B cell (primary cell): ENCODE measurements at regions not wholly inside any gene's neighbourhood (a gene's known extent, or its start where the extent isn't known, plus 50 kb on each side); places are given as distances from the start of the nearest gene placed in this dataset.
A peak's percentile ranks its signal among the peaks of the same experiment; 100 is the strongest.

Experiments
- ATAC-seq: fragments of 200-7000 bp; cut with Tn5 transposase; one replicate; pipeline ENCODE4 v1.10.0; 2021; ENCODE audit warnings: low read depth, mild to moderate bottlenecking, moderate number of reproducible peaks, moderate library complexity
- CTCF ChIA-PET: fragments of 350-600 bp; sonication (Branson Sonifier 250); formaldehyde crosslinking; loops from one replicate; lab custom pipeline; 2021; ENCODE audit warnings: antibody characterized with exemption, inconsistent platforms; lab: Charles Lee
- POLR2A ChIA-PET: fragments of 350-600 bp; sonication (Branson Sonifier 250); formaldehyde crosslinking; loops from one replicate; lab custom pipeline; 2021; ENCODE audit warnings: antibody characterized with exemption; lab: Charles Lee
- DNase-seq: peaks from one replicate; pipeline ENCODE4 v3.0.0; 2013
- H2AFZ ChIP-seq: 2 replicates; pipeline ENCODE4 v1.6.1; 2012; ENCODE audit warnings: mild to moderate bottlenecking, low read depth, low read length; ENCODE audit not compliant: insufficient read depth, poor library complexity, severe bottlenecking
- H3K27ac ChIP-seq, 2 donors: 1 replicate in 1 of 2; 2 replicates in 1 of 2; pipeline ENCODE4 v1.5.1; 2012 to 2013; ENCODE audit warnings: low read length in 2 of 2, mild to moderate bottlenecking in 2 of 2, moderate library complexity in 1 of 2
- H3K27me3 ChIP-seq, 4 experiments: fragments of 200-600 bp in 1 of 4; sonication (generic) in 1 of 4; replicated peaks in 1 of 4; 1 replicate in 2 of 4; 2 replicates in 2 of 4; pipeline versions ENCODE4 v1.6.1 to v1.7.0; 2013 to 2016; ENCODE audit warnings: low read length in 3 of 4, mild to moderate bottlenecking in 2 of 4, mixed read lengths in 1 of 4, moderate library complexity in 1 of 4; ENCODE audit not compliant: insufficient read depth in 4 of 4, control insufficient read depth in 3 of 4; ENCODE audit errors: control extremely low read depth in 1 of 4
- H3K36me3 ChIP-seq, 2 experiments: replicated peaks in 1 of 2; 1 replicate in 1 of 2; 2 replicates in 1 of 2; pipeline versions ENCODE4 v1.6.1 to v1.7.1; 2013; ENCODE audit warnings: low read length in 1 of 2; ENCODE audit not compliant: insufficient read depth in 2 of 2, control insufficient read depth in 1 of 2; ENCODE audit errors: control extremely low read depth in 1 of 2, extremely low read depth in 1 of 2
- H3K4me1 ChIP-seq, 2 donors: fragments of 200-600 bp in 1 of 2; sonication (generic) in 1 of 2; 1 replicate in 1 of 2; 2 replicates in 1 of 2; pipeline versions ENCODE4 v1.5.1 to v1.6.1; 2013 to 2017; ENCODE audit warnings: low read length in 2 of 2; ENCODE audit not compliant: control insufficient read depth in 2 of 2, insufficient read depth in 2 of 2
- H3K4me2 ChIP-seq: replicated peaks from 2 replicates; pipeline ENCODE3; 2012; ENCODE audit warnings: mild to moderate bottlenecking, low read depth, low read length; ENCODE audit not compliant: poor library complexity, severe bottlenecking
- H3K4me3 ChIP-seq, 5 experiments: fragments of 200-600 bp in 1 of 5; sonication (generic) in 1 of 5; 1 replicate in 3 of 5; 2 replicates in 2 of 5; pipeline versions ENCODE4 v1.5.1 to v1.7.0; 2011 to 2016; ENCODE audit warnings: low read length in 4 of 5, mild to moderate bottlenecking in 4 of 5, low read depth in 2 of 5, control low read depth in 1 of 5, moderate library complexity in 1 of 5; ENCODE audit not compliant: insufficient read depth in 1 of 5; ENCODE audit errors: control extremely low read depth in 1 of 5, extremely low read depth in 1 of 5
- H3K79me2 ChIP-seq: fragments of 200-600 bp; sonication (generic); one replicate; pipeline ENCODE4 v1.6.0; 2016; ENCODE audit warnings: low read length; ENCODE audit not compliant: control insufficient read depth, insufficient read depth
- H3K9ac ChIP-seq: fragments of 200-600 bp; sonication (generic); 2 replicates; pipeline ENCODE4 v1.6.1; 2017; ENCODE audit warnings: mild to moderate bottlenecking, low read length, moderate library complexity
- H3K9me3 ChIP-seq, 3 donors: one replicate each; pipeline versions ENCODE4 v1.6.1 to v1.7.1; 2013; ENCODE audit warnings: low read length in 2 of 3; ENCODE audit not compliant: control insufficient read depth in 2 of 3, insufficient read depth in 1 of 3; ENCODE audit errors: control extremely low read depth in 1 of 3
- H4K20me1 ChIP-seq: 2 replicates; pipeline ENCODE4 v1.6.0; 2012; ENCODE audit warnings: mild to moderate bottlenecking, low read length; ENCODE audit not compliant: insufficient read depth, control insufficient read depth, poor library complexity, severe bottlenecking
- H3K27ac Mint-ChIP-seq: one replicate; pipeline ENCODE4 v1.8.0; 2021; ENCODE audit warnings: mixed read lengths
- H3K27me3 Mint-ChIP-seq: one replicate; pipeline ENCODE4 v1.8.0; 2021; ENCODE audit warnings: mixed read lengths
- H3K4me1 Mint-ChIP-seq: one replicate; pipeline ENCODE4 v1.8.0; 2021; ENCODE audit warnings: mixed read lengths
- H3K4me3 Mint-ChIP-seq: one replicate; pipeline ENCODE4 v1.8.0; 2021; ENCODE audit warnings: mixed read lengths
- H3K9me3 Mint-ChIP-seq: one replicate; pipeline ENCODE4 v1.8.0; 2022; ENCODE audit warnings: mixed read lengths; ENCODE audit not compliant: insufficient read depth
- CTCF ChIP-seq: fragments of 200-600 bp; IDR thresholded peaks from one replicate; pipeline ENCODE4 v1.8.0; 2022; ENCODE audit warnings: antibody characterized with exemption, mild to moderate bottlenecking
- EZH2 ChIP-seq: IDR thresholded peaks from 2 replicates; pipeline ENCODE4 v1.6.1; 2012; ENCODE audit warnings: borderline replicate concordance, low read depth, mild to moderate bottlenecking, moderate library complexity, low read length; ENCODE audit not compliant: insufficient read depth, poor library complexity, severe bottlenecking
- WGBS: methylation state at CpG from one replicate; pipeline ENCODE4 v1.1.5; 2013; ENCODE audit warnings: missing lambda C conversion rate; ENCODE audit not compliant: insufficient coverage; 5-methylcytosine and 5-hydroxymethylcytosine counted together
- intact Hi-C: fragments of 100-400 bp; cut with micrococcal nuclease; formaldehyde crosslinking; loops from one replicate; pipeline ENCODE4 v1.10.0; 2022

DNA sequence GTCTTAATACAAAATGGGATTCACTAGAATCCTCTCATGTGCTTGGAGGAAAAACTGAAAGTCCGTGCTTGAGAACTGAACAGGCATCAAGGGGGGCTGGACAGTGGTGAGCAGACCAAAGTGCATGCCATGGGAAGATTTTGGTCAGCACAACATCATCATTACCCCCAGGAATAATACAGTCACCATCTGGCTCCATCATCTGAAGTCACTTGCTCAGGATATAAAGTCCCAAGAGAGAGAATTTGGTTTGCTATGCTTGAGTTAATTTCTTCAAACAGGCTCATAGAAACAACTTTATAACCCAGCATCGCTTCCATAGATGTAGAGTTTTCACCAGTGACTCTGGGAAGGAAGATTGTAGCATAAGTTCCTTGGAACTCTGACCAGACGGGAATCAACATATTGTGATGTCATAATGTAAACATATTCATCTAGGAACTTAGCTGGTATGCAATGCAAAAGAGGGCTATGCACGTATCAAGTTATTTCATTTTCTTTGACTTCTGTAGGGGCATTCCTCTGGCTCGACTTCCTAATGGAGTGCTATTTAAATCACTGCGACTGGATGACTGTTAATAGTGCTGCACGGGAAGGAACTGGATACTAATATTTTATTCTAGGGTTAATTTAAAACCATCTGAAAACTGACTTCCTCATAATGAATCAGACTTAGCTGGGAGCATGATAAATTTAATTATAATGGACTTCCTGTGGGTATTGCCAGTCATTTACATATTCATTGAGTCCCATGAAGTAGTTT is 145.2 kb downstream of the MTRR start:
- Histone ChIP-seq H3K9ac (peak overlapping the region; percentile 22), H3K4me1 (peaks cover 17 to 19% of the 10 kb centered on the region in 2 donors), H3K4me2 (peak overlapping the region; percentile 55), H3K79me2 (no peaks in the 10 kb centered on the region), H3K36me3 (no peaks in the 10 kb centered on the region), H3K9me3 (peaks cover 0 to 2% (median 0%) of the 10 kb centered on the region in 3 donors), H3K4me3 (peak overlapping the region in 1 of 5 experiments; percentile 35), H2AFZ (peak overlapping the region; percentile 31), H3K27me3 (no peaks in the 10 kb centered on the region), H3K27ac (peak overlapping the region in 1 of 2 donors; percentile 38), H4K20me1 (no peaks in the 10 kb centered on the region)
- Mint-ChIP-seq H3K4me3 (peak overlapping the region; percentile 69), H3K4me1 (peaks cover 25% of the 10 kb centered on the region), H3K9me3 (peaks cover 5% of the 10 kb centered on the region), H3K27me3 (no peaks in the 10 kb centered on the region), H3K27ac (peak overlapping the region; percentile 33)
- CTCF ChIA-PET = no interaction called here
- 40% methylated on average over 1 of the region's 7 CpGs for WGBS
- intact Hi-C loops = no loop called here
- no peak for TF ChIP-seq CTCF
- no peak for TF ChIP-seq EZH2
- POLR2A ChIA-PET = no interaction called here
- DNase-seq (peak; percentile 8), ATAC-seq (peak; percentile 47)

GRCh38 chr5:8019719-8020218 is 150.8 kb downstream of the MTRR start:
- no peak for TF ChIP-seq CTCF
- TF ChIP-seq EZH2 = no peak
- H2AFZ ChIP-seq = no peak overlapping the region
- POLR2A ChIA-PET = no interaction called here
- H3K9ac ChIP-seq = no peak overlapping the region
- ATAC-seq = peak; percentile 36
- no peak overlapping the region for H3K4me3 ChIP-seq
- Mint-ChIP-seq H3K9me3 (peaks cover 15% of the 10 kb centered on the region), H3K27ac (peak overlapping the region; percentile 52), H3K4me1 (peaks cover 21% of the 10 kb centered on the region), H3K27me3 (no peaks in the 10 kb centered on the region), H3K4me3 (no peak overlapping the region)
- H3K9me3 ChIP-seq = peaks cover 0 to 14% (median 6%) of the 10 kb centered on the region in 3 donors
- DNase-seq = peak; percentile 55
- no peaks in the 10 kb centered on the region for H3K79me2 ChIP-seq
- peaks cover 5% of the 10 kb centered on the region in 2 donors for H3K4me1 ChIP-seq
- H3K4me2 ChIP-seq = no peak overlapping the region
- intact Hi-C loops = no loop called here
- no peaks in the 10 kb centered on the region for H3K27me3 ChIP-seq
- WGBS = no CpG with 5 or more reads among the region's 5 CpGs
- peak overlapping the region in 1 of 2 donors; percentile 59 for H3K27ac ChIP-seq
- no peaks in the 10 kb centered on the region for H4K20me1 ChIP-seq
- CTCF ChIA-PET = no interaction called here
- H3K36me3 ChIP-seq = no peaks in the 10 kb centered on the region
